Neural cell (in vitro differentiated cells): ENCODE measurements at regions not wholly inside any gene's neighbourhood (a gene's known extent, or its start where the extent isn't known, plus 50 kb on each side); places are given as distances from the start of the nearest gene placed in this dataset.

Experiments
- EP300 ChIP-seq: fragments of 450-650 bp; conservative IDR thresholded peaks from 2 replicates; pipeline ENCODE4 v1.6.1; 2014; ENCODE audit warnings: antibody characterized with exemption, mild to moderate bottlenecking, moderate library complexity; ENCODE audit not compliant: poor library complexity, severe bottlenecking
- EZH2 ChIP-seq: fragments of 200-600, 300-800 bp; shearing (Covaris generic), sonication (generic); IDR thresholded peaks from 2 replicates; pipeline ENCODE4 v1.6.1; 2014; ENCODE audit warnings: antibody characterized with exemption, low read length, borderline replicate concordance, mild to moderate bottlenecking; ENCODE audit not compliant: insufficient read depth, poor library complexity, severe bottlenecking
- POLR2AphosphoS5 ChIP-seq: IDR thresholded peaks from 2 replicates; pipeline ENCODE4 v1.6.1; 2012
- SMC3 ChIP-seq: fragments of 450-650 bp; conservative IDR thresholded peaks from 2 replicates; pipeline ENCODE4 v1.6.1; 2014; ENCODE audit warnings: antibody characterized with exemption, mild to moderate bottlenecking, moderate library complexity; ENCODE audit not compliant: poor library complexity
- TF ChIP-seq, protein P1 (sequence below): fragments of 450-650 bp; IDR thresholded peaks from 2 replicates; pipeline ENCODE4 v1.5.1; 2014; ENCODE audit warnings: antibody characterized with exemption, mild to moderate bottlenecking, moderate library complexity; ENCODE audit not compliant: poor library complexity, severe bottlenecking
- TF ChIP-seq, protein P2 (sequence below): IDR thresholded peaks from 2 replicates; pipeline ENCODE4 v1.6.1; 2012; ENCODE audit warnings: borderline replicate concordance

DNA sequence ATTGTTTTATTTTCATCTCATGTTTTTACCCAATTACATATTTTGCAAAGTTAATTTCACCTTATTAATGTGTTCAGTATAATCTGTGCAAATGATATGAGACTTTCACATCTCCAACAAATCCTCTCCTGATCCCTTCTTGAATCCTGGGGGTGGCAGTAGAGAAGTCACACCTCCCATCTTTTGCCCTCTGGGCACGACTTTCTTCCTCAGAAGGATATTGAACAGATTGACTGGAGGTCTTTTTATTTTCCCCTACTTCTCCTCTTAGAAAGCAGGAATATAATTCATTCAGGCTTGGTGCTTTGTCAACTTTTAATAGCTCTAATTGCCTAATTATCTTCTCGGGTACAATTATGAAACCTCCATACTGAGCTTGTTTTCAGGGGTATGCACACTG, 1037.1 kb upstream of the NUDT12 start:
- TF ChIP-seq, protein P1, sequence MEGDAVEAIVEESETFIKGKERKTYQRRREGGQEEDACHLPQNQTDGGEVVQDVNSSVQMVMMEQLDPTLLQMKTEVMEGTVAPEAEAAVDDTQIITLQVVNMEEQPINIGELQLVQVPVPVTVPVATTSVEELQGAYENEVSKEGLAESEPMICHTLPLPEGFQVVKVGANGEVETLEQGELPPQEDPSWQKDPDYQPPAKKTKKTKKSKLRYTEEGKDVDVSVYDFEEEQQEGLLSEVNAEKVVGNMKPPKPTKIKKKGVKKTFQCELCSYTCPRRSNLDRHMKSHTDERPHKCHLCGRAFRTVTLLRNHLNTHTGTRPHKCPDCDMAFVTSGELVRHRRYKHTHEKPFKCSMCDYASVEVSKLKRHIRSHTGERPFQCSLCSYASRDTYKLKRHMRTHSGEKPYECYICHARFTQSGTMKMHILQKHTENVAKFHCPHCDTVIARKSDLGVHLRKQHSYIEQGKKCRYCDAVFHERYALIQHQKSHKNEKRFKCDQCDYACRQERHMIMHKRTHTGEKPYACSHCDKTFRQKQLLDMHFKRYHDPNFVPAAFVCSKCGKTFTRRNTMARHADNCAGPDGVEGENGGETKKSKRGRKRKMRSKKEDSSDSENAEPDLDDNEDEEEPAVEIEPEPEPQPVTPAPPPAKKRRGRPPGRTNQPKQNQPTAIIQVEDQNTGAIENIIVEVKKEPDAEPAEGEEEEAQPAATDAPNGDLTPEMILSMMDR: no peak
- TF ChIP-seq EP300 (no peak), POLR2AphosphoS5 (no peak), SMC3 (no peak), EZH2 (no peak)
- TF ChIP-seq, protein P2, sequence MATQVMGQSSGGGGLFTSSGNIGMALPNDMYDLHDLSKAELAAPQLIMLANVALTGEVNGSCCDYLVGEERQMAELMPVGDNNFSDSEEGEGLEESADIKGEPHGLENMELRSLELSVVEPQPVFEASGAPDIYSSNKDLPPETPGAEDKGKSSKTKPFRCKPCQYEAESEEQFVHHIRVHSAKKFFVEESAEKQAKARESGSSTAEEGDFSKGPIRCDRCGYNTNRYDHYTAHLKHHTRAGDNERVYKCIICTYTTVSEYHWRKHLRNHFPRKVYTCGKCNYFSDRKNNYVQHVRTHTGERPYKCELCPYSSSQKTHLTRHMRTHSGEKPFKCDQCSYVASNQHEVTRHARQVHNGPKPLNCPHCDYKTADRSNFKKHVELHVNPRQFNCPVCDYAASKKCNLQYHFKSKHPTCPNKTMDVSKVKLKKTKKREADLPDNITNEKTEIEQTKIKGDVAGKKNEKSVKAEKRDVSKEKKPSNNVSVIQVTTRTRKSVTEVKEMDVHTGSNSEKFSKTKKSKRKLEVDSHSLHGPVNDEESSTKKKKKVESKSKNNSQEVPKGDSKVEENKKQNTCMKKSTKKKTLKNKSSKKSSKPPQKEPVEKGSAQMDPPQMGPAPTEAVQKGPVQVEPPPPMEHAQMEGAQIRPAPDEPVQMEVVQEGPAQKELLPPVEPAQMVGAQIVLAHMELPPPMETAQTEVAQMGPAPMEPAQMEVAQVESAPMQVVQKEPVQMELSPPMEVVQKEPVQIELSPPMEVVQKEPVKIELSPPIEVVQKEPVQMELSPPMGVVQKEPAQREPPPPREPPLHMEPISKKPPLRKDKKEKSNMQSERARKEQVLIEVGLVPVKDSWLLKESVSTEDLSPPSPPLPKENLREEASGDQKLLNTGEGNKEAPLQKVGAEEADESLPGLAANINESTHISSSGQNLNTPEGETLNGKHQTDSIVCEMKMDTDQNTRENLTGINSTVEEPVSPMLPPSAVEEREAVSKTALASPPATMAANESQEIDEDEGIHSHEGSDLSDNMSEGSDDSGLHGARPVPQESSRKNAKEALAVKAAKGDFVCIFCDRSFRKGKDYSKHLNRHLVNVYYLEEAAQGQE: no peak
